WTC11 (cell line): ENCODE measurements at regions not wholly inside any gene's neighbourhood (a gene's known extent, or its start where the extent isn't known, plus 50 kb on each side); places are given as distances from the start of the nearest gene placed in this dataset.

Experiments used
- ATAC-seq: fragments of 200-7000 bp; cut with Tn5 transposase; 2 replicates; pipeline ENCODE4 v1.10.0; 2021; ENCODE audit warnings: mild to moderate bottlenecking, moderate library complexity
- CTCF ChIA-PET: fragments of 300-600 bp; sonication (Branson Sonifier 250); formaldehyde crosslinking; loops from one replicate; lab custom pipeline; 2021; ENCODE audit warnings: antibody characterized with exemption; lab: Charles Lee
- POLR2A ChIA-PET: fragments of 350-600 bp; sonication (Branson Sonifier 250); formaldehyde crosslinking; loops from one replicate; lab custom pipeline; 2021; ENCODE audit warnings: antibody characterized with exemption; lab: Charles Lee
- DNase-seq: peaks from one replicate; pipeline ENCODE4 v3.0.0; 2021; ENCODE audit warnings: low spot score
- H3K27ac Mint-ChIP-seq: 2 replicates; pipeline ENCODE4 v1.8.0; 2021; ENCODE audit warnings: mixed read lengths
- H3K27me3 Mint-ChIP-seq: 2 replicates; pipeline ENCODE4 v1.8.0; 2021; ENCODE audit warnings: low read depth, mild to moderate bottlenecking, moderate library complexity, mixed read lengths
- H3K36me3 Mint-ChIP-seq: 2 replicates; pipeline ENCODE4 v1.8.0; 2021; ENCODE audit warnings: mixed read lengths
- H3K4me1 Mint-ChIP-seq: 2 replicates; pipeline ENCODE4 v1.8.0; 2022; ENCODE audit warnings: mixed read lengths
- H3K4me3 Mint-ChIP-seq: 2 replicates; pipeline ENCODE4 v1.8.0; 2021; ENCODE audit warnings: mild to moderate bottlenecking, moderate library complexity, mixed read lengths
- H3K9me3 Mint-ChIP-seq: 2 replicates; pipeline ENCODE4 v1.8.0; 2021; ENCODE audit warnings: mixed read lengths
- CREB1 ChIP-seq: sonication (generic); formaldehyde crosslinking; IDR thresholded peaks from 2 replicates; pipeline ENCODE4 v1.8.0; 2023; ENCODE audit warnings: mild to moderate bottlenecking, missing genetic modification reagents
- ETV6 ChIP-seq: sonication (generic); formaldehyde crosslinking; IDR thresholded peaks from 2 replicates; pipeline ENCODE4 v1.8.1; 2022; ENCODE audit warnings: mild to moderate bottlenecking, missing genetic modification reagents
- GABPB1 ChIP-seq: sonication (generic); formaldehyde crosslinking; IDR thresholded peaks from 2 replicates; pipeline ENCODE4 v1.8.1; 2023; ENCODE audit warnings: mild to moderate bottlenecking, missing genetic modification reagents
- KAT7 ChIP-seq: sonication (generic); formaldehyde crosslinking; IDR thresholded peaks from 2 replicates; pipeline ENCODE4 v1.8.1; 2023; ENCODE audit warnings: missing genetic modification reagents, mild to moderate bottlenecking, borderline replicate concordance
- MXD4 ChIP-seq: fragments of 250-450 bp; sonication (Bioruptor Pico); IDR thresholded peaks from 2 replicates; pipeline ENCODE4 v1.8.0; 2021; ENCODE audit warnings: mild to moderate bottlenecking, moderate library complexity, borderline replicate concordance
- NFYB ChIP-seq: sonication (generic); formaldehyde crosslinking; conservative IDR thresholded peaks from 2 replicates; pipeline ENCODE4 v1.8.0; 2022; ENCODE audit warnings: low read depth, missing genetic modification reagents
- PRDM15 ChIP-seq: sonication (generic); formaldehyde crosslinking; IDR thresholded peaks from 2 replicates; pipeline ENCODE4 v1.8.0; 2022; ENCODE audit warnings: missing genetic modification reagents
- SMAD3 ChIP-seq: sonication (generic); formaldehyde crosslinking; IDR thresholded peaks from 2 replicates; pipeline ENCODE4 v1.8.0; 2022; ENCODE audit warnings: missing genetic modification reagents, mild to moderate bottlenecking, borderline replicate concordance
- TF ChIP-seq, protein P1 (sequence below): sonication (generic); formaldehyde crosslinking; IDR thresholded peaks from 2 replicates; pipeline ENCODE4 v1.8.1; 2023; ENCODE audit warnings: mild to moderate bottlenecking, missing genetic modification reagents, moderate library complexity
- TF ChIP-seq, protein P2 (sequence below): sonication (generic); formaldehyde crosslinking; IDR thresholded peaks from 2 replicates; pipeline ENCODE4 v1.8.0; 2022; ENCODE audit warnings: mild to moderate bottlenecking, missing genetic modification reagents
- TF ChIP-seq, protein P3 (sequence below): fragments of 250-450 bp; sonication (Bioruptor Pico); IDR thresholded peaks from 2 replicates; pipeline ENCODE4 v1.9.0; 2021; ENCODE audit warnings: mild to moderate bottlenecking
- TF ChIP-seq, protein P4 (sequence below): fragments of 250-450 bp; sonication (Bioruptor Pico); IDR thresholded peaks from 2 replicates; pipeline ENCODE4 v1.9.0; 2021; ENCODE audit warnings: moderate library complexity, mild to moderate bottlenecking, inconsistent platforms, borderline replicate concordance
- TF ChIP-seq, protein P5 (sequence below): sonication (generic); formaldehyde crosslinking; conservative IDR thresholded peaks from 2 replicates; pipeline ENCODE4 v1.8.1; 2022; ENCODE audit warnings: mild to moderate bottlenecking, missing genetic modification reagents
- TF ChIP-seq, protein P6 (sequence below): fragments of 250-450 bp; sonication (Bioruptor Pico); IDR thresholded peaks from 2 replicates; pipeline ENCODE4 v1.8.0; 2021; ENCODE audit warnings: mild to moderate bottlenecking
- TF ChIP-seq, protein P7 (sequence below): sonication (generic); formaldehyde crosslinking; IDR thresholded peaks from 2 replicates; pipeline ENCODE4 v1.8.1; 2022; ENCODE audit warnings: mild to moderate bottlenecking, missing genetic modification reagents, moderate library complexity, borderline replicate concordance

DNA sequence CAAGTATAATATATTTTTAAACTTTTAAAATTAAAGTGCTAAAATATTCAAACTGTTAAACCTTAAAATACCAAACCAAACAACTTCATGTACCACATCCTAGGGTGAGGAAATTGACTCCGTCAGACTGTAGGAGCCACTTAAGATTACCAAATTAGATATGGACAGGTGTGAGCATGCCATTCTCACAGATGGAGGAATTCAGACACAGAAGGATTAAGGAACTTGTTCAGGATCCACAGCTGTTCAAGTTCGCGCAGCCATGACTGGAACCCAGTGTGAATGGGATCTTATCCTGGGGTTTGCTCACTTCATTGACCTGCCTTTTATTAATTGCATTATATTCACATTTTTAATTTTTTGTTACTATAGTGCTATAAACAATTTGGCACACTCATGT is 224.9 kb upstream of the PCDH7 start (continued):
- TF ChIP-seq, protein P1, sequence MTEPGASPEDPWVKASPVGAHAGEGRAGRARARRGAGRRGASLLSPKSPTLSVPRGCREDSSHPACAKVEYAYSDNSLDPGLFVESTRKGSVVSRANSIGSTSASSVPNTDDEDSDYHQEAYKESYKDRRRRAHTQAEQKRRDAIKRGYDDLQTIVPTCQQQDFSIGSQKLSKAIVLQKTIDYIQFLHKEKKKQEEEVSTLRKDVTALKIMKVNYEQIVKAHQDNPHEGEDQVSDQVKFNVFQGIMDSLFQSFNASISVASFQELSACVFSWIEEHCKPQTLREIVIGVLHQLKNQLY (CRISPR knock-in tag) = no peak
- TF ChIP-seq, protein P2, sequence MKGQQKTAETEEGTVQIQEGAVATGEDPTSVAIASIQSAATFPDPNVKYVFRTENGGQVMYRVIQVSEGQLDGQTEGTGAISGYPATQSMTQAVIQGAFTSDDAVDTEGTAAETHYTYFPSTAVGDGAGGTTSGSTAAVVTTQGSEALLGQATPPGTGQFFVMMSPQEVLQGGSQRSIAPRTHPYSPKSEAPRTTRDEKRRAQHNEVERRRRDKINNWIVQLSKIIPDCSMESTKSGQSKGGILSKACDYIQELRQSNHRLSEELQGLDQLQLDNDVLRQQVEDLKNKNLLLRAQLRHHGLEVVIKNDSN (CRISPR knock-in tag) = no peak
- TF ChIP-seq KAT7 (CRISPR knock-in tag) (no peak), ETV6 (CRISPR knock-in tag) (no peak), GABPB1 (CRISPR knock-in tag) (no peak)
- TF ChIP-seq, protein P3, sequence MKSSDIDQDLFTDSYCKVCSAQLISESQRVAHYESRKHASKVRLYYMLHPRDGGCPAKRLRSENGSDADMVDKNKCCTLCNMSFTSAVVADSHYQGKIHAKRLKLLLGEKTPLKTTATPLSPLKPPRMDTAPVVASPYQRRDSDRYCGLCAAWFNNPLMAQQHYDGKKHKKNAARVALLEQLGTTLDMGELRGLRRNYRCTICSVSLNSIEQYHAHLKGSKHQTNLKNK (CRISPR knock-in tag) = no peak
- TF ChIP-seq, protein P4, sequence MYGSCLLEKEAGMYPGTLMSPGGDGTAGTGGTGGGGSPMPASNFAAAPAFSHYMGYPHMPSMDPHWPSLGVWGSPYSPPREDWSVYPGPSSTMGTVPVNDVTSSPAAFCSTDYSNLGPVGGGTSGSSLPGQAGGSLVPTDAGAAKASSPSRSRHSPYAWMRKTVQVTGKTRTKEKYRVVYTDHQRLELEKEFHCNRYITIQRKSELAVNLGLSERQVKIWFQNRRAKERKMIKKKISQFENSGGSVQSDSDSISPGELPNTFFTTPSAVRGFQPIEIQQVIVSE (CRISPR knock-in tag) = no peak

DNA sequence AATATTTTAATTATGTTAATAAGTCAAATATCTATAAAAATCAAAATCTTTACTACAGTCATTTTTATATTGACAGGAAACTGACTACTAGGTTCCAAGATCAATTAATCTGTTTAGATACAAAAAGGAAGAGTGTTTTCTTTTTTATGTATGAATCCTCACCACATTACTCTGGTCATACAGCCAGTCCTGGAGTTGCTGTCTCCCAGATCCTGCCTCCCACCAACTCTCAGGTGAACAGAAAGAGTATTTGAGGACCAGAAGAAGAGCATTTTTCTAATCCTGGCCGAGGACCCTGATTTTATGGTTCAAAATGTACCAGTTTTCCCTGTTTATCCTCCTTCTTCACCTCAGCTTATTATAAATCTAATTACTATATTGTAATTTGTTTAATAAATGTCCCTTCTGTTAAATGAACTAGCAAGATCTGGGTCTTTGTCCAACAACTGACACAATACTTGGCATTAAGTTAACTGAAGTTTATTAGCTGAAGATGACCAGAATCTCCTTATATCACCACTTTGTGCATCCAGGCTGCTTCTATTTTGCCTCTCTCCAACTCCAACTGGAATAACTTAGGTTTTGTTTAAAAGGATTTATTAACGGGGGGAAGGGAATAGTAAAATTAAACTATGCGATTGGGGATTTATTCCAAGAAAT is 224.4 kb upstream of the PCDH7 start:
- Mint-ChIP-seq H3K4me1 (no peaks in the 10 kb centered on the region), H3K27ac (no peak overlapping the region), H3K9me3 (no peaks in the 10 kb centered on the region; the same call in 1 of the 2 replicates), H3K36me3 (no peaks in the 10 kb centered on the region), H3K27me3 (no peaks in the 10 kb centered on the region), H3K4me3 (no peak overlapping the region)
- DNase-seq = no peak
- ChIA-PET POLR2A (no interaction called here), CTCF (no interaction called here)
- ATAC-seq = no peak
- TF ChIP-seq, protein P5, sequence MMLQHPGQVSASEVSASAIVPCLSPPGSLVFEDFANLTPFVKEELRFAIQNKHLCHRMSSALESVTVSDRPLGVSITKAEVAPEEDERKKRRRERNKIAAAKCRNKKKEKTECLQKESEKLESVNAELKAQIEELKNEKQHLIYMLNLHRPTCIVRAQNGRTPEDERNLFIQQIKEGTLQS (CRISPR knock-in tag) = no peak
- TF ChIP-seq KAT7 (CRISPR knock-in tag) (no peak), NFYB (CRISPR knock-in tag) (no peak)
- TF ChIP-seq, protein P6, sequence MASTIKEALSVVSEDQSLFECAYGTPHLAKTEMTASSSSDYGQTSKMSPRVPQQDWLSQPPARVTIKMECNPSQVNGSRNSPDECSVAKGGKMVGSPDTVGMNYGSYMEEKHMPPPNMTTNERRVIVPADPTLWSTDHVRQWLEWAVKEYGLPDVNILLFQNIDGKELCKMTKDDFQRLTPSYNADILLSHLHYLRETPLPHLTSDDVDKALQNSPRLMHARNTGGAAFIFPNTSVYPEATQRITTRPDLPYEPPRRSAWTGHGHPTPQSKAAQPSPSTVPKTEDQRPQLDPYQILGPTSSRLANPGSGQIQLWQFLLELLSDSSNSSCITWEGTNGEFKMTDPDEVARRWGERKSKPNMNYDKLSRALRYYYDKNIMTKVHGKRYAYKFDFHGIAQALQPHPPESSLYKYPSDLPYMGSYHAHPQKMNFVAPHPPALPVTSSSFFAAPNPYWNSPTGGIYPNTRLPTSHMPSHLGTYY (CRISPR knock-in tag) = no peak
- TF ChIP-seq, protein P7, sequence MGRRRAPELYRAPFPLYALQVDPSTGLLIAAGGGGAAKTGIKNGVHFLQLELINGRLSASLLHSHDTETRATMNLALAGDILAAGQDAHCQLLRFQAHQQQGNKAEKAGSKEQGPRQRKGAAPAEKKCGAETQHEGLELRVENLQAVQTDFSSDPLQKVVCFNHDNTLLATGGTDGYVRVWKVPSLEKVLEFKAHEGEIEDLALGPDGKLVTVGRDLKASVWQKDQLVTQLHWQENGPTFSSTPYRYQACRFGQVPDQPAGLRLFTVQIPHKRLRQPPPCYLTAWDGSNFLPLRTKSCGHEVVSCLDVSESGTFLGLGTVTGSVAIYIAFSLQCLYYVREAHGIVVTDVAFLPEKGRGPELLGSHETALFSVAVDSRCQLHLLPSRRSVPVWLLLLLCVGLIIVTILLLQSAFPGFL (CRISPR knock-in tag) = no peak

GRCh38 chr4:30511751-30512150 is 208.4 kb upstream of the PCDH7 start:
- POLR2A ChIA-PET = no interaction called here
- no peak overlapping the region for H3K27ac Mint-ChIP-seq
- no peak for ATAC-seq
- no peaks in the 10 kb centered on the region for H3K27me3 Mint-ChIP-seq
- TF ChIP-seq MXD4 (CRISPR knock-in tag) (no peak), PRDM15 (CRISPR knock-in tag) (no peak), SMAD3 (CRISPR knock-in tag) (no peak), CREB1 (CRISPR knock-in tag) (no peak)
- TF ChIP-seq, protein P2 (CRISPR knock-in tag) = no peak
- TF ChIP-seq, all 79 proteins: peak for 0
- no peak for DNase-seq
- H3K4me1 Mint-ChIP-seq = peaks cover 10% of the 10 kb centered on the region
- no peaks in the 10 kb centered on the region for H3K36me3 Mint-ChIP-seq
- peaks cover 17% of the 10 kb centered on the region for H3K9me3 Mint-ChIP-seq
- CTCF ChIA-PET = no interaction called here
- no peak overlapping the region for H3K4me3 Mint-ChIP-seq
